ENCODE measurements at regions not wholly inside any gene's neighbourhood (a gene's known extent, or its start where the extent isn't known, plus 50 kb on each side); places are given as distances from the start of the nearest gene placed in this dataset.

DNA sequence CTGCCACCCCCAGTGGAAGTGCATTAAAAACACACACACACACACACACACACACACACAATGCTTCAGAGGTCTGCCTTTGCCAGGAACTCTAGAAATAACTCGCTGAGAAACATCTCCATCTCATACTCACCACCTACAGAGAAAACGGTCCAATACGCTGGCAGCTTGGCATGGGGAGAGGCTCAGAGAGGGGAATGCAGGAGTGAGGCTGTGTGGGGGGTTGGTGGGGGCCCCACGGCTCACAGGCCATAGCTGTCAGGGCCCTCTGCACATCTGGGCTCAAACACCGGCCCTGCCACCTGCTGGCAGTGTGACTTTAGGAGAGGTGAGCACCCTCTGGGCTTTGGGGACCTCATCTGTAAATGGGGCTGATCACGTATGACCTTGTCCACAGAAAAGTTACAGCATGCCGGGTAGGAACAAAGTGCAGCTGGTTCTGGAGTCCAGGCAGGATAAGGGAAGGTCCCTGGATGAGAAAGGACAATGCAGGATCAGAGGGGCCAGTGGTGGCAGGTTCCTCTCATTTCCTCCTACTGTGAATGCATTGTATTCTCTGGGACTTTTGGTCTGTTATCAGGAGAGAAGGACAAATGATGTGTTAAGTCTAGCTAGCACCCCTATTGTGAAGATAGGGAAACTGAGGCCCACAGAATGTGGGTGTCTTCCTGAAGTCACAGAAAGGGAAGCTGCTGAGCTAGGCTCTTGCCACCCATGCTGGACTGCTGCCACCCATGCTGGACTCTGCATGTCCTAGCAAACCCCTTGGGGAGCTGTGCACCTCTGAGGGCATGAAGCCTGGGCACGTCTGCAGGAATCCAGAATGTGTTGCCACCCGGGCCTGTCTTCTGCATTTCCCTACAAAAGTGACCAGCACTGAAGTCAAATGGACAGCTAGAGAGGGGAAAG, 404.6 kb downstream of the RPS24 start:
- Histone ChIP-seq H3K27me3 (no peaks in the 10 kb centered on the region), H3K27ac (no peak overlapping the region), H3K36me3 (replicated peaks in 1 of 2) (no peaks in the 10 kb centered on the region), H3K4me1 (replicated peaks in 1 of 2) (no peaks in the 10 kb centered on the region), H3K4me3 (no peak overlapping the region), H3K9me3 (replicated peaks in 1 of 3) (no peaks in the 10 kb centered on the region)
- 71 to 75% (median 73%) methylated on average over 5 to 9 of the region's 9 CpGs for WGBS, 4 donors
- intact Hi-C loops (cut with DNase I), result no loop called here
- TF ChIP-seq, protein P1, sequence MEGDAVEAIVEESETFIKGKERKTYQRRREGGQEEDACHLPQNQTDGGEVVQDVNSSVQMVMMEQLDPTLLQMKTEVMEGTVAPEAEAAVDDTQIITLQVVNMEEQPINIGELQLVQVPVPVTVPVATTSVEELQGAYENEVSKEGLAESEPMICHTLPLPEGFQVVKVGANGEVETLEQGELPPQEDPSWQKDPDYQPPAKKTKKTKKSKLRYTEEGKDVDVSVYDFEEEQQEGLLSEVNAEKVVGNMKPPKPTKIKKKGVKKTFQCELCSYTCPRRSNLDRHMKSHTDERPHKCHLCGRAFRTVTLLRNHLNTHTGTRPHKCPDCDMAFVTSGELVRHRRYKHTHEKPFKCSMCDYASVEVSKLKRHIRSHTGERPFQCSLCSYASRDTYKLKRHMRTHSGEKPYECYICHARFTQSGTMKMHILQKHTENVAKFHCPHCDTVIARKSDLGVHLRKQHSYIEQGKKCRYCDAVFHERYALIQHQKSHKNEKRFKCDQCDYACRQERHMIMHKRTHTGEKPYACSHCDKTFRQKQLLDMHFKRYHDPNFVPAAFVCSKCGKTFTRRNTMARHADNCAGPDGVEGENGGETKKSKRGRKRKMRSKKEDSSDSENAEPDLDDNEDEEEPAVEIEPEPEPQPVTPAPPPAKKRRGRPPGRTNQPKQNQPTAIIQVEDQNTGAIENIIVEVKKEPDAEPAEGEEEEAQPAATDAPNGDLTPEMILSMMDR (IDR thresholded peaks at IDR 0.05), result no peak
- no peak for TF ChIP-seq POLR2A (IDR thresholded peaks at IDR 0.05)
- peak in 2 of 7 donors; percentile 10 to 41 for DNase-seq

DNA sequence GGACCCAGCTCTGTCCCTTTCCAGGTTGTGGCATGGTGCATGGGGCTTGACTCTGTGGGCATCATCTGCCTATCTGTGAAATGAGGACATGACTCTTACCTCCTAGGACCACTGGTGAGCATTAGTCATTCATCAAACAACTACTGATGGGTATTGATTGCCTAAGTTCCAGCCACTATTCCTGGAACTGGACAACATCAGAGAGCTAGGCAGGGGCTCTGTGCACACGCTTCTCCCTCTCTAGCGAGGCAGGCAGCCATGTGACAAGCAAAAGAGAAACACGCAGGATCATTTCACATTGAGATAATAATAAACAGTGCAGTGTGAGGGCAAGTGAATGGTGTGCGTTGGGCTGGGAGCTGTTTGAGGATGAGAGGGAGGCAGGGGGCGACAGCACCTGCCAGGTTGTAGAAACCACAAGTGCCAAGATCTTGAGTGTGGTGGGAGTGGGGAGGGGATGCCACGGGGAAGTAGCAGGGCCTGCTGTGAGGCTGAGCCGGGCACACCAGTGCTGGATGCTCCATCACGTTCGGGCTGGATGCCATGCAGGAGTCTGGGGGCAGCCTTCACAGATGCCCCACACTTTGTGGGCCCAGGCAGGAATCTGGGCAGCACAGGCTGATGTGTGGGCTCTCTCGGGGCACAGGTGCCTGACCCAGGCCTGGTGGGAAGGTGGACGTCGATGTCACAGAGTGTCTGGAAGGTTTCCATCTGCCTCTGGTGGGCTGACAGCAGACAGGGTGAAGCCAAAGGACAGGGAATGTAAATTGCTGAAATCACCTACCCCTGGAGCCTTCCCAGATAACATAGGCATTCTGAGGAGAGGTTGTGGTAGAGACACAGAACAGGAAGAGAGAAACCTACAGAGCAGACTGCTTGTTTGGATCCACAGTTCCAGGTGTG, 405.5 kb downstream of the RPS24 start:
- no peaks in the 10 kb centered on the region for H3K9me3 ChIP-seq (replicated peaks in 1 of 3)
- no peak for TF ChIP-seq POLR2A (IDR thresholded peaks at IDR 0.05)
- TF ChIP-seq, protein P1 (IDR thresholded peaks at IDR 0.05), result no peak
- no peak overlapping the region for H3K4me3 ChIP-seq
- no peak overlapping the region for H3K27ac ChIP-seq
- DNase-seq, result peak in 2 of 7 donors; percentile 4 to 39
- intact Hi-C loops (cut with DNase I), result no loop called here
- 83 to 90% (median 89%) methylated on average over 9 to 12 of the region's 12 CpGs for WGBS, 4 donors
- no peaks in the 10 kb centered on the region for H3K27me3 ChIP-seq
- H3K36me3 ChIP-seq (replicated peaks in 1 of 2), result no peaks in the 10 kb centered on the region
- H3K4me1 ChIP-seq (replicated peaks in 1 of 2), result no peaks in the 10 kb centered on the region

DNA sequence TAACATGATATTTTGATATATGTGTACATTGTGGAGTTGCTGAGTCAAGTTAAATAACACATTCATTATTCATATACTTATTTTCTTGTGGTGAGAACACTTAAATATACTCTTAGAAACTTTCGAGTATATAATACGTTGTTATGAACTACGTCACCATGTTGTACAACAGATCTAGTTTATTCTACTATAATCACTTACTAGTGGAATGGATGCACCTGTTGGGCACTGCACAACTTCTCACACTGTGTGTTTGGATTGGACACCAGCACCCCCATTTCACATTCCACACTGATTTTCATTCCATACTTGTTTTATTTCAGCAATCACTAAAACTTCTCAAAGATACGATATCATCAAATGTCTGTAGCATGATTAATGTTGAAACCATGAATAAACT, 407.3 kb downstream of the RPS24 start:
- no peak overlapping the region for H3K27ac ChIP-seq
- TF ChIP-seq, protein P1 (IDR thresholded peaks at IDR 0.05), result no peak
- no peak for TF ChIP-seq POLR2A (IDR thresholded peaks at IDR 0.05)
- no peaks in the 10 kb centered on the region for H3K27me3 ChIP-seq
- peak in 1 of 7 donors; percentile 10 for DNase-seq
- WGBS, 4 donors, result 96 to 99% (median 97%) methylated on average over 4 of the region's 4 CpGs
- no peaks in the 10 kb centered on the region for H3K9me3 ChIP-seq (replicated peaks in 1 of 3)
- intact Hi-C loops (cut with DNase I), result no loop called here
- no peaks in the 10 kb centered on the region for H3K36me3 ChIP-seq (replicated peaks in 1 of 2)
- no peaks in the 10 kb centered on the region for H3K4me1 ChIP-seq (replicated peaks in 1 of 2)
- H3K4me3 ChIP-seq, result no peak overlapping the region

DNA sequence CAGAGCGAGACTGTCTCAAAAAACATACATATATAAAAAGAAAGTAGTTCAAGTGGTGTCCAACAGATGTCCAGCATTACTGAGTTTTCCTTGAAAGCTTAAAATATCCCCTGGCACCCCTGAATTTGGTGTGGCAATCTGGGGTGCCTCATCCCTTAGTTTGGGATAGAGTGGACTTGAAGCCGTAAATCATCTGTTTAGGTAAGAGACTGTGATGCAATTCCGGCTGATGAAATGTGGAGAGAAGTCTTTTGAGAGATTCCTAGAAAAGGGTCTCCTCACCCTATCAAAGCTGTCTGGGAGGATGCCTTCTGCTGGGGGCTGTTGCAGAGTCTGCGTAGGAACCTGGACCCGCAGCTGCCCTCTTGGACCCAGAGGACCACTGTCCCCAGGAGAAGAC, 408.0 kb downstream of the RPS24 start:
- 93 to 96% (median 95%) methylated on average over 5 of the region's 5 CpGs for WGBS, 4 donors
- Histone ChIP-seq H3K36me3 (replicated peaks in 1 of 2) (no peaks in the 10 kb centered on the region), H3K9me3 (replicated peaks in 1 of 3) (no peaks in the 10 kb centered on the region), H3K4me1 (replicated peaks in 1 of 2) (peaks cover 0 to 4% of the 10 kb centered on the region in 2 donors), H3K27ac (no peak overlapping the region), H3K4me3 (no peak overlapping the region), H3K27me3 (no peaks in the 10 kb centered on the region)
- intact Hi-C loops (cut with DNase I), result no loop called here
- TF ChIP-seq, protein P1 (IDR thresholded peaks at IDR 0.05), result no peak
- TF ChIP-seq POLR2A (IDR thresholded peaks at IDR 0.05), result no peak
- DNase-seq, result peak in 2 of 7 donors; percentile 1 to 23
